Globus pallidus (tissue), 1 donor: ENCODE measurements at regions not wholly inside any gene's neighbourhood (a gene's known extent, or its start where the extent isn't known, plus 50 kb on each side); places are given as distances from the start of the nearest gene placed in this dataset.

ENCODE experiments used
- DNase-seq: peaks from one replicate; pipeline ENCODE4 v3.0.0-alpha.2; 2015; ENCODE audit warnings: low spot score

GRCh38 chrX:131901546-131901945 is 121.6 kb upstream of the STK26 start:
- DNase-seq: no peak

DNA sequence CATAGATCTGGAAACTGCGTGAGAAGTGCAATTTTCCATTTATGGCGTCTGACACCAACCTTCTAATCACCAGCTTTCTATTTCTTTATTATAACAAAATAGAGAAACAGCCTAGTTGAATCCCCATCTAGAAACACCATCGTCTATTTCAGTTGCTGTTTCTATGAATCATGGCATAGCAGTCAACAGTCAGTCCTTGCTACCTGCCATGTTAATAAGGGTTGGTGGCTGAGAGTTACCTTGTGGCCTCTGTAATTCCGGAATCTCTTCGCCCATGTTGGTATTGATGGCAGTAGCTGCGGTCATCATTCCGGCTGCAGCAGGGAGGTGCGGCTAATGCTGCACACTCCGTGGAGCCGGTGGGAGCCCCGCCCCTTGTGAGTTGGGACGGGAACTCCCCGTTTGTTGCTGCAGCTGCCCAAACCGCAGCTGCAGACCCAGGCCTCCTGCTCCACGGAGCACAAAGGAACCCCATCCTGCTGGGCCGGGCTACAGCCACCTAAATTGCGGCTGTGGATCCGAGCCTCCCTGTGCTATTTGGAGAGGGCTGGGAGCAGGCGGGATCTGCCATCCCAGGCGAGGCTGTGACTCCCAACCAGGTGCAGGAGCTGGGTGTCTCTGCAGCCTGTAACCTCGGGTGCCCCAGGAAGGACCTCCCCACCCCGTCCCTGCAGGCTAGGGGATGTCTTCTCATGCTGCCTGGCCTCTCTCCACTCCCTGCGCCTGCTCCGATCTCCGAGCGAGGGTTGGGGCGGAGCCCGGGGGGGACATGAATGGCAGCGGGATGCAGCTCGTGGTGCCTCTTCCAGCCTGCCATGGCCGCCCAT is 115.4 kb upstream of the STK26 start:
- DNase-seq: no peak

DNA sequence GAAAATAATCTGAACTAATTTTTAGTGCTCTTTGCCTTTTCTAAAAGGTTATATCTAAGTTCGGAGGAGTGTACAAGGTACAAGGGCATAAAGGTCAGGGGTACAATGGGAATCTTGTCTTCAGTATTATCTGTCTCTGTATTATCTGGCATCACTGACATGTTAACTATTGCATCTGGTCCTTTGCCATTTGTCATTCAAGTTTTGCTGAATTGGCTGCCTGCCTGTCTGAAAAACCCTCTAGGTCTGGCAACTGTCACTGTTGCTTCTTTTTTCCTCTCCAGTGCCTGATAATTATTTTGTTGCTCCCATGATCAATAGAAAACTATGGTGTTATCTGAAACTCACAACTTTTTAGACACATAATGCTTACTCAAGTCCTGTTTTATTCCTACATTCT is 112.5 kb upstream of the STK26 start:
- no peak for DNase-seq

- no peak for DNase-seq
Observed at GRCh38 chrX:131915488-131915887, 107.6 kb upstream of the STK26 start.

DNA sequence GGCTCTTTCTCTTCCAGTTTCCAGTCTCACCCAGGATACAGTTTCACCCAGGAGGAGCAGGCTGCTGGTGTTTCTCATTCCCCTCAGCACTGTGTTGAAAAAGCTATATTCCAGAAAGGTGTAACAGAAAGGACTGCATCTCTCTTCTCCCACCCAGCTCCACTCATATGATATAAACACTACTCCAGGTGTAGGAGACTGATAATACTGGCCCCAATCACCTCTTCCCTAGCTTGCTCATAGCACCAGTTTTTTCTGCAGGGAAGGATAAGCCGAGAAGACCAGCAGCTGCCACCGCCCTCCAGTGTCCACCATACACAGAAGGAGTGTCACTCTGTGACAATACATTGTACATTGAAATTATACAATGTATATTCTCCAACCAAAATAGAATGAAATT is 105.5 kb upstream of the STK26 start:
- DNase-seq: no peak

GRCh38 chrX:131918839-131919238 is 104.3 kb upstream of the STK26 start:
- DNase-seq: no peak

- no peak for DNase-seq
Observed at GRCh38 chrX:131923614-131924250, 99.4 kb upstream of the STK26 start.

- no peak for DNase-seq
Observed at GRCh38 chrX:131938749-131939148, 84.4 kb upstream of the STK26 start.

DNA sequence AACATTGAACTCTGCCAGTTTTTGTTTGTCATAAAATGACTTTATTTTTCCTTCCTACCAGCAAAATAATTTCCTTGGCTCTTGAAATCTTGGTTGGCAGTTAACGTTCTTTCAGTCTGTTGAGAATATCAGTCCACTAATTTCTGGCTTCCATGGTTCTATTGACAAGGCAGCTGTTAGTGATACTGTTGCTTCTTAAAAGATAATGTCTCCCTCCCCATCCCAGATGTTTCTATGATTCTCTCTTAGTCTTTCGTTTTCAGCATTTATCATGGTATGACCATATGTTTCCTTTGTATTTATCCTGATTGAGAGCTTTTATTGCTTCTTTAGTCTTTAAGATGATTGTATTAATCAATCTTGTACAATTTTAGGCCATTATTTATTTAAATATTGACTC is 81.1 kb upstream of the STK26 start:
- DNase-seq: no peak

- no peak for DNase-seq
Observed at GRCh38 chrX:131944936-131945902, 77.9 kb upstream of the STK26 start.

DNA sequence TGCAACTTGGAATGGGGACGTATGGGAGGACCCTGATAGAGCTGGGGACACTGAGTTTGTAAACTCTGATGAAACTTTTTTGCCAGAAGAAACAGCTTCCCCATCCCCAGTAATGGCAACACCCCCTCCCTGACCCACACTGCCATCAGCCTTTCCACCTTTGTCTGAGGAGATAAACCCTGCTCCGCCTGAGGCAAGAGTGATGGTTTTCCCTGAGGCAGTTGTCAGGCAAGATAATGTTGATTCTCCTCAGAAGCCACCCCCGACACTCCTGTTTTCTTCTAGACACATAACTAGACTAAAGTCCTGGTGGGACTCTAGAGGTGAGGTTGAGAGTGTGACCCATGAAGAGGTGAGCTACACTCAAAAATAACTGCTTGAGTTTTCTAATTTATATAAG is 71.9 kb upstream of the STK26 start:
- DNase-seq: no peak

DNA sequence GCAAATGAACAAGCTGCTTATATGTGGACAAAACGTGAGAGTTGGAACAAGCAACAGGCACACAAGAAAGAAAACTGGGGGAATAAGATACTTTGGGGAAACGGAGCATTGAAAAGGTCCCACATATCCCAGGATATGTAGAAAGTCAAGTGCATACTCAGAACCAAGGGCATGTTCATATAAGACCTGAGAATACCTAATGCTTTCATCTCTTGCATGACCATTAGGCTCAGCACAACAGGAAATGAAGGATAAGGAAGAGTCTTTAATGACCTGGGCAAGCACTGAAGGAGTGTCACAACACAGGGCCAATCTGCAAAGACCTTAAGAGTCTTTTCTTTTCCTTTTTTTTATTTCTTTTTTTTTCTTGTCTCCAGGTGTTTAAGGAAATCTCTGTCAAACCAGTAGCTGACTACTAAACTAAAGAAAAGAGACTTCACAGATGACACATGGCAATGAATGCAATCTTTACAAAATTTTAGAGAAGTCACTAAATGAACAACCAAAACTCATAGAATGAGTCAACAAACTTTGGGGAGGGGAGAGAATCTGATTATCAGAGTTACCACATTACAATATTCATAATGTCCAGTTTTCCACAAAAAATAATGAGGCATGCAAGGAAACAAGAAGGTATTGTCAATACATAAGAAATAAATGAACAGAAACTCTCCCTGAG is 67.9 kb upstream of the STK26 start:
- no peak for DNase-seq

DNA sequence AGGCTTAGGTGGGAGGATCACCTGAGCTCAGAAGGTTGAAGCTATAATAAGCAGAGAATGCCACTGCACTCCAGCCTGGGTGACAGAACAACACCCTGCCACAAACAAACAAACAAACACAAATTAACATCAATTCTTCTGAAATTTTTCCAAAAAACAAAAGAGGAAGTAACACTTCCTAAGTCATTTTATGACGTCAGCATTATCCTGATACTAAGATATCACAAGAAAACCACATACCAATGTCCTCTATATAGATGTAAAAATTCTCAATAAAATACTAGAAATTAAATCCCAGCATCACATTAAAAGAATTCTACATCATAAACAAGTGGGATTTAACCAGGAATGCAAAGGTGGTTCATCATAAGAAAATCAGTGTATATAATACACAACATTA is 64.4 kb upstream of the STK26 start:
- no peak for DNase-seq

DNA sequence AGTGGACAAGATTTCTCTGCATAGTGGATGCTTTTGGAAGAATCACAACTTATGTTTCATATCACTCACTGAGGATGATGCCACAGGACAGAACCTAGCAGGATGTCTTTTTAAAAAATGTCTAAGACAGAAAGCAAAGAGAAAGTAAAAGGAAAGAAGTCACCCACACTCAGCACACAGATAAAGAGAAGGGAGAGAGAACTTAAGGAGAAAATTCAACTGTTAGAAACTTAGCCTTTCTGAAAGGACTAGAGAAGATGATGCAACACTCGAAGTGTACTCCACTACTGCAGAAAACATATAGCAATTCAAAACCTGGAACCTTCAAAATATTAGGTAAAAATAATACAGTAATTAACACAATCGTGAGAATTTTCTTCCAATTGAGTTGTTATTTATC is 52.8 kb upstream of the STK26 start:
- DNase-seq: no peak
